WTC11 (cell line): ENCODE measurements at regions not wholly inside any gene's neighbourhood (a gene's known extent, or its start where the extent isn't known, plus 50 kb on each side); places are given as distances from the start of the nearest gene placed in this dataset.

ENCODE experiments used
- ATAC-seq: fragments of 200-7000 bp; cut with Tn5 transposase; 2 replicates; pipeline ENCODE4 v1.10.0; 2021; ENCODE audit warnings: mild to moderate bottlenecking, moderate library complexity
- CTCF ChIA-PET: fragments of 300-600 bp; sonication (Branson Sonifier 250); formaldehyde crosslinking; loops from one replicate; lab custom pipeline; 2021; ENCODE audit warnings: antibody characterized with exemption; lab: Charles Lee
- POLR2A ChIA-PET: fragments of 350-600 bp; sonication (Branson Sonifier 250); formaldehyde crosslinking; loops from one replicate; lab custom pipeline; 2021; ENCODE audit warnings: antibody characterized with exemption; lab: Charles Lee
- DNase-seq: peaks from one replicate; pipeline ENCODE4 v3.0.0; 2021; ENCODE audit warnings: low spot score
- H3K27ac Mint-ChIP-seq: 2 replicates; pipeline ENCODE4 v1.8.0; 2021; ENCODE audit warnings: mixed read lengths
- H3K27me3 Mint-ChIP-seq: 2 replicates; pipeline ENCODE4 v1.8.0; 2021; ENCODE audit warnings: low read depth, mild to moderate bottlenecking, moderate library complexity, mixed read lengths
- H3K36me3 Mint-ChIP-seq: 2 replicates; pipeline ENCODE4 v1.8.0; 2021; ENCODE audit warnings: mixed read lengths
- H3K4me1 Mint-ChIP-seq: 2 replicates; pipeline ENCODE4 v1.8.0; 2022; ENCODE audit warnings: mixed read lengths
- H3K4me3 Mint-ChIP-seq: 2 replicates; pipeline ENCODE4 v1.8.0; 2021; ENCODE audit warnings: mild to moderate bottlenecking, moderate library complexity, mixed read lengths
- H3K9me3 Mint-ChIP-seq: 2 replicates; pipeline ENCODE4 v1.8.0; 2021; ENCODE audit warnings: mixed read lengths
- IRF2 ChIP-seq: sonication (generic); formaldehyde crosslinking; IDR thresholded peaks from 2 replicates; pipeline ENCODE4 v1.8.0; 2022; ENCODE audit warnings: low read depth, missing genetic modification reagents, borderline replicate concordance
- MYBL2 ChIP-seq: sonication (generic); formaldehyde crosslinking; IDR thresholded peaks from 2 replicates; pipeline ENCODE4 v1.8.1; 2023; ENCODE audit warnings: mild to moderate bottlenecking, moderate library complexity, missing genetic modification reagents
- NR2C2 ChIP-seq: sonication (generic); formaldehyde crosslinking; IDR thresholded peaks from 2 replicates; pipeline ENCODE4 v1.8.0; 2022; ENCODE audit warnings: mild to moderate bottlenecking, missing genetic modification reagents
- PREB ChIP-seq: sonication (generic); formaldehyde crosslinking; IDR thresholded peaks from 2 replicates; pipeline ENCODE4 v1.8.1; 2022; ENCODE audit warnings: mild to moderate bottlenecking, missing genetic modification reagents, moderate library complexity, borderline replicate concordance
- TEAD1 ChIP-seq: sonication (generic); formaldehyde crosslinking; IDR thresholded peaks from 2 replicates; pipeline ENCODE4 v1.8.0; 2022; ENCODE audit warnings: mild to moderate bottlenecking, missing genetic modification reagents
- TP53 ChIP-seq: sonication (generic); formaldehyde crosslinking; IDR thresholded peaks from 2 replicates; pipeline ENCODE4 v1.8.1; 2023; ENCODE audit warnings: mild to moderate bottlenecking, missing genetic modification reagents
- ZNF138 ChIP-seq: sonication (generic); formaldehyde crosslinking; conservative IDR thresholded peaks from 2 replicates; pipeline ENCODE4 v1.8.1; 2022; ENCODE audit warnings: mild to moderate bottlenecking, moderate library complexity, missing genetic modification reagents
- ZNF219 ChIP-seq: sonication (generic); formaldehyde crosslinking; IDR thresholded peaks from 2 replicates; pipeline ENCODE4 v1.8.0; 2023; ENCODE audit warnings: missing genetic modification reagents, mild to moderate bottlenecking, borderline replicate concordance
- ZNF416 ChIP-seq: fragments of 250-450 bp; sonication (Bioruptor Pico); IDR thresholded peaks from 2 replicates; pipeline ENCODE4 v1.9.0; 2021; ENCODE audit warnings: mild to moderate bottlenecking, inconsistent platforms
- ZNF425 ChIP-seq: fragments of 250-450 bp; sonication (Bioruptor Pico); conservative IDR thresholded peaks from 2 replicates; pipeline ENCODE4 v1.9.0; 2021; ENCODE audit warnings: mild to moderate bottlenecking
- ZNF512 ChIP-seq: sonication (generic); formaldehyde crosslinking; IDR thresholded peaks from 2 replicates; pipeline ENCODE4 v1.8.1; 2022; ENCODE audit warnings: missing genetic modification reagents, borderline replicate concordance
- TF ChIP-seq, protein P1 (sequence below): sonication (generic); formaldehyde crosslinking; IDR thresholded peaks from 2 replicates; pipeline ENCODE4 v1.8.0; 2022; ENCODE audit warnings: mild to moderate bottlenecking, missing genetic modification reagents
- TF ChIP-seq, protein P2 (sequence below): sonication (generic); formaldehyde crosslinking; IDR thresholded peaks from 2 replicates; pipeline ENCODE4 v1.8.1; 2023; ENCODE audit warnings: mild to moderate bottlenecking, missing genetic modification reagents
- TF ChIP-seq, protein P3 (sequence below): sonication (generic); formaldehyde crosslinking; IDR thresholded peaks from 2 replicates; pipeline ENCODE4 v1.8.0; 2023; ENCODE audit warnings: mild to moderate bottlenecking, missing genetic modification reagents
- TF ChIP-seq, protein P4 (sequence below): sonication (generic); formaldehyde crosslinking; IDR thresholded peaks from 2 replicates; pipeline ENCODE4 v1.8.0; 2022; ENCODE audit warnings: mild to moderate bottlenecking, missing genetic modification reagents
- TF ChIP-seq, protein P5 (sequence below): fragments of 250-450 bp; sonication (Bioruptor Pico); IDR thresholded peaks from 2 replicates; pipeline ENCODE4 v1.8.0; 2021; ENCODE audit warnings: mild to moderate bottlenecking
- TF ChIP-seq, protein P6 (sequence below): sonication (generic); formaldehyde crosslinking; IDR thresholded peaks from 2 replicates; pipeline ENCODE4 v1.8.1; 2023; ENCODE audit warnings: mild to moderate bottlenecking, missing genetic modification reagents, moderate library complexity

DNA sequence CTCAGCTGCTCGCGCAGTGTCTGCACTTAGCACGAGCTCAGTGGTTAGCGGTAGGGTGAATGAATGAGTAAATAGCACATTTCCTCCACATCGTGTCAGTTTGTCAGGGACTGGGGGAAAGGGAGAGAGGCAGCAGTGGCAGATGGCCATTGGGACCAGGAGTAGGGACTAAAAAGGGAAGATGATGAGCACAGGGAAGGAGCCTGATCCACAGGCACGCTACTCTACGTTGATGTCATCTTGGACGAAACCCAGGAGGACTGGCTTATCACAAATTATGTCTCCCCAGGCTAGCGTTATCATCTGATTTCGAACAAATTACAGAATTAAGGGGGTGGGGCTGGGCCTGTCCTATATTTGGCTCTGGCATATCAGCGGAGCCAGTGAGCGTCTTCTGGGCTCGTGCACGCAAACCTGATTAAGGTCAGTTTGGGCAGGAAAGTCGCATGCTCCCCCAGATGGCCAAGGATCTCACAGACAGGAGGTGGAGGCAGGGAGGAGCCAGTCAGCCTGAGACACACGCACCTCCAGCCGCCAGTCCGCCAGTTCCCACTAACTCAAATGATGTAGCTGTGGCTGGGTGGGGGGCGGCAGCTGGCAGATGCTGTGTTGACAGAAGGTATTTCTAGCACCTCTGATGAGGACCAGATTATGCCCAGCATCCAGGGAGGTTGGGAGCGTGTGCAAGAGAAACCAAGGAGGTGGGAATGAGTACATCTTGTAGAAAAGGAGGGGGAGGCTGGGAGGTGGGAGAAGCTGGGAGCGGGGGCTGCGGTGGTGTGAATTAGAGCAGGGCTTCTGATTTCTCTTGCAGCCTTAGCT, 97.4 kb upstream of the PRDM11 start:
- DNase-seq, result no peak
- Mint-ChIP-seq H3K27ac (no peak overlapping the region), H3K9me3 (peaks cover 6% of the 10 kb centered on the region; the same call in 1 of the 2 replicates), H3K4me3 (no peak overlapping the region), H3K36me3 (no peaks in the 10 kb centered on the region), H3K27me3 (peaks cover 2% of the 10 kb centered on the region; the same call in 1 of the 2 replicates), H3K4me1 (peaks cover 14% of the 10 kb centered on the region)
- ATAC-seq, result no peak
- TF ChIP-seq, protein P1, sequence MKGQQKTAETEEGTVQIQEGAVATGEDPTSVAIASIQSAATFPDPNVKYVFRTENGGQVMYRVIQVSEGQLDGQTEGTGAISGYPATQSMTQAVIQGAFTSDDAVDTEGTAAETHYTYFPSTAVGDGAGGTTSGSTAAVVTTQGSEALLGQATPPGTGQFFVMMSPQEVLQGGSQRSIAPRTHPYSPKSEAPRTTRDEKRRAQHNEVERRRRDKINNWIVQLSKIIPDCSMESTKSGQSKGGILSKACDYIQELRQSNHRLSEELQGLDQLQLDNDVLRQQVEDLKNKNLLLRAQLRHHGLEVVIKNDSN, result no peak
- TF ChIP-seq, protein P2, sequence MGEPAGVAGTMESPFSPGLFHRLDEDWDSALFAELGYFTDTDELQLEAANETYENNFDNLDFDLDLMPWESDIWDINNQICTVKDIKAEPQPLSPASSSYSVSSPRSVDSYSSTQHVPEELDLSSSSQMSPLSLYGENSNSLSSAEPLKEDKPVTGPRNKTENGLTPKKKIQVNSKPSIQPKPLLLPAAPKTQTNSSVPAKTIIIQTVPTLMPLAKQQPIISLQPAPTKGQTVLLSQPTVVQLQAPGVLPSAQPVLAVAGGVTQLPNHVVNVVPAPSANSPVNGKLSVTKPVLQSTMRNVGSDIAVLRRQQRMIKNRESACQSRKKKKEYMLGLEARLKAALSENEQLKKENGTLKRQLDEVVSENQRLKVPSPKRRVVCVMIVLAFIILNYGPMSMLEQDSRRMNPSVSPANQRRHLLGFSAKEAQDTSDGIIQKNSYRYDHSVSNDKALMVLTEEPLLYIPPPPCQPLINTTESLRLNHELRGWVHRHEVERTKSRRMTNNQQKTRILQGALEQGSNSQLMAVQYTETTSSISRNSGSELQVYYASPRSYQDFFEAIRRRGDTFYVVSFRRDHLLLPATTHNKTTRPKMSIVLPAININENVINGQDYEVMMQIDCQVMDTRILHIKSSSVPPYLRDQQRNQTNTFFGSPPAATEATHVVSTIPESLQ (CRISPR knock-in tag), result no peak
- TF ChIP-seq MYBL2 (CRISPR knock-in tag), result no peak
- TF ChIP-seq TEAD1, result no peak
- no peak for TF ChIP-seq NR2C2
- no peak for TF ChIP-seq ZNF425 (CRISPR knock-in tag)
- no peak for TF ChIP-seq ZNF138 (CRISPR knock-in tag)
- TF ChIP-seq PREB (CRISPR knock-in tag), result no peak
- TF ChIP-seq ZNF219 (CRISPR knock-in tag), result no peak
- TF ChIP-seq ZNF416 (CRISPR knock-in tag), result no peak
- POLR2A ChIA-PET, result no interaction called here
- CTCF ChIA-PET, result interaction anchor here (0.8 to 2.3 kb wide), 4 partner anchors 51 to 122 kb away, joined by 3 to 9 read pairs (median 4); no protein-coding TSS in a partner anchor

DNA sequence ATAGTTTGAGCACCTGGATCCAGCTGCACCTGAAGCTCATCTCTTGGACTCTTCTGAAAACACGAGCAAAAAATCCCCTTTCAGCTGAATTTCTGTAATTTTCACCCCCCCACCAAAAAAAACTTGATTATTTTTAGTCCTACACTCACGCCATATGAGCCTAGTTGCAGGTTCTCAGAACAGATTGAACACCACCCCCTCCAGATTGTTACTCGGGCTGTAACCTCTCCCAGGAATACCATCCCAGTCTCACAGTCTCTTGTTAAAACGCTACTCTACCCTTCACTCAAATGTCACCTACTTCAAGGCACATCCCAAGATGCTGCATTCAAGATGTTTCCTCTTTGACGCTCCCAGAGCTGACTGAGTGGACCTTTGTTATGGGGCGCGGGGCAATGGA, 96.3 kb upstream of the PRDM11 start:
- Mint-ChIP-seq H3K27me3 (peaks cover 2% of the 10 kb centered on the region; the same call in 1 of the 2 replicates), H3K9me3 (peaks cover 6% of the 10 kb centered on the region; the same call in 1 of the 2 replicates), H3K36me3 (no peaks in the 10 kb centered on the region), H3K4me1 (peaks cover 21% of the 10 kb centered on the region), H3K27ac (no peak overlapping the region; the same call in 1 of the 2 replicates), H3K4me3 (no peak overlapping the region)
- DNase-seq (no peak), ATAC-seq (no peak)
- CTCF ChIA-PET, result interaction anchor here (0.8 to 2.3 kb wide), 4 partner anchors 52 to 114 kb away, joined by 3 to 9 read pairs (median 4); no protein-coding TSS in a partner anchor
- POLR2A ChIA-PET, result no interaction called here
- TF ChIP-seq, protein P3, sequence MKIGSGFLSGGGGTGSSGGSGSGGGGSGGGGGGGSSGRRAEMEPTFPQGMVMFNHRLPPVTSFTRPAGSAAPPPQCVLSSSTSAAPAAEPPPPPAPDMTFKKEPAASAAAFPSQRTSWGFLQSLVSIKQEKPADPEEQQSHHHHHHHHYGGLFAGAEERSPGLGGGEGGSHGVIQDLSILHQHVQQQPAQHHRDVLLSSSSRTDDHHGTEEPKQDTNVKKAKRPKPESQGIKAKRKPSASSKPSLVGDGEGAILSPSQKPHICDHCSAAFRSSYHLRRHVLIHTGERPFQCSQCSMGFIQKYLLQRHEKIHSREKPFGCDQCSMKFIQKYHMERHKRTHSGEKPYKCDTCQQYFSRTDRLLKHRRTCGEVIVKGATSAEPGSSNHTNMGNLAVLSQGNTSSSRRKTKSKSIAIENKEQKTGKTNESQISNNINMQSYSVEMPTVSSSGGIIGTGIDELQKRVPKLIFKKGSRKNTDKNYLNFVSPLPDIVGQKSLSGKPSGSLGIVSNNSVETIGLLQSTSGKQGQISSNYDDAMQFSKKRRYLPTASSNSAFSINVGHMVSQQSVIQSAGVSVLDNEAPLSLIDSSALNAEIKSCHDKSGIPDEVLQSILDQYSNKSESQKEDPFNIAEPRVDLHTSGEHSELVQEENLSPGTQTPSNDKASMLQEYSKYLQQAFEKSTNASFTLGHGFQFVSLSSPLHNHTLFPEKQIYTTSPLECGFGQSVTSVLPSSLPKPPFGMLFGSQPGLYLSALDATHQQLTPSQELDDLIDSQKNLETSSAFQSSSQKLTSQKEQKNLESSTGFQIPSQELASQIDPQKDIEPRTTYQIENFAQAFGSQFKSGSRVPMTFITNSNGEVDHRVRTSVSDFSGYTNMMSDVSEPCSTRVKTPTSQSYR, result no peak
- TF ChIP-seq ZNF512 (CRISPR knock-in tag), result no peak
- TF ChIP-seq TP53 (CRISPR knock-in tag), result no peak
- TF ChIP-seq, protein P4, sequence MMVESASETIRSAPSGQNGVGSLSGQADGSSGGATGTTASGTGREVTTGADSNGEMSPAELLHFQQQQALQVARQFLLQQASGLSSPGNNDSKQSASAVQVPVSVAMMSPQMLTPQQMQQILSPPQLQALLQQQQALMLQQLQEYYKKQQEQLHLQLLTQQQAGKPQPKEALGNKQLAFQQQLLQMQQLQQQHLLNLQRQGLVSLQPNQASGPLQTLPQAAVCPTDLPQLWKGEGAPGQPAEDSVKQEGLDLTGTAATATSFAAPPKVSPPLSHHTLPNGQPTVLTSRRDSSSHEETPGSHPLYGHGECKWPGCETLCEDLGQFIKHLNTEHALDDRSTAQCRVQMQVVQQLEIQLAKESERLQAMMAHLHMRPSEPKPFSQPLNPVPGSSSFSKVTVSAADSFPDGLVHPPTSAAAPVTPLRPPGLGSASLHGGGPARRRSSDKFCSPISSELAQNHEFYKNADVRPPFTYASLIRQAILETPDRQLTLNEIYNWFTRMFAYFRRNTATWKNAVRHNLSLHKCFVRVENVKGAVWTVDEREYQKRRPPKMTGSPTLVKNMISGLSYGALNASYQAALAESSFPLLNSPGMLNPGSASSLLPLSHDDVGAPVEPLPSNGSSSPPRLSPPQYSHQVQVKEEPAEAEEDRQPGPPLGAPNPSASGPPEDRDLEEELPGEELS (CRISPR knock-in tag), result no peak
- TF ChIP-seq, protein P5, sequence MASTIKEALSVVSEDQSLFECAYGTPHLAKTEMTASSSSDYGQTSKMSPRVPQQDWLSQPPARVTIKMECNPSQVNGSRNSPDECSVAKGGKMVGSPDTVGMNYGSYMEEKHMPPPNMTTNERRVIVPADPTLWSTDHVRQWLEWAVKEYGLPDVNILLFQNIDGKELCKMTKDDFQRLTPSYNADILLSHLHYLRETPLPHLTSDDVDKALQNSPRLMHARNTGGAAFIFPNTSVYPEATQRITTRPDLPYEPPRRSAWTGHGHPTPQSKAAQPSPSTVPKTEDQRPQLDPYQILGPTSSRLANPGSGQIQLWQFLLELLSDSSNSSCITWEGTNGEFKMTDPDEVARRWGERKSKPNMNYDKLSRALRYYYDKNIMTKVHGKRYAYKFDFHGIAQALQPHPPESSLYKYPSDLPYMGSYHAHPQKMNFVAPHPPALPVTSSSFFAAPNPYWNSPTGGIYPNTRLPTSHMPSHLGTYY (CRISPR knock-in tag), result no peak
- TF ChIP-seq, protein P6, sequence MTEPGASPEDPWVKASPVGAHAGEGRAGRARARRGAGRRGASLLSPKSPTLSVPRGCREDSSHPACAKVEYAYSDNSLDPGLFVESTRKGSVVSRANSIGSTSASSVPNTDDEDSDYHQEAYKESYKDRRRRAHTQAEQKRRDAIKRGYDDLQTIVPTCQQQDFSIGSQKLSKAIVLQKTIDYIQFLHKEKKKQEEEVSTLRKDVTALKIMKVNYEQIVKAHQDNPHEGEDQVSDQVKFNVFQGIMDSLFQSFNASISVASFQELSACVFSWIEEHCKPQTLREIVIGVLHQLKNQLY, result no peak
- TF ChIP-seq IRF2 (CRISPR knock-in tag), result no peak
